Astrocyte of the spinal cord (primary cell): ENCODE measurements at regions not wholly inside any gene's neighbourhood (a gene's known extent, or its start where the extent isn't known, plus 50 kb on each side); places are given as distances from the start of the nearest gene placed in this dataset.

Source experiments
- DNase-seq: peaks from one replicate; pipeline ENCODE4 v3.0.0; 2011; ENCODE audit warnings: low read depth, low spot score
- H3K4me3 ChIP-seq: 2 replicates; pipeline ENCODE4 v1.5.1; 2011; ENCODE audit warnings: low read depth, mild to moderate bottlenecking, low read length, moderate library complexity
- CTCF ChIP-seq: IDR thresholded peaks from 2 replicates; pipeline ENCODE4 v1.5.1; 2012; ENCODE audit warnings: low read depth, mild to moderate bottlenecking, low read length, inconsistent platforms
- in situ Hi-C: cut with HindIII; loops from 2 replicates; pipeline ENCODE4 v1.10.0; 2017; ENCODE audit warnings: low sequenced_read_pairs

GRCh38 chr4:26261405-26261804 is 59.4 kb upstream of the RBPJ start:
- no peak for DNase-seq
- in situ Hi-C loops, result no loop called here
- no peak overlapping the region for H3K4me3 ChIP-seq
- no peak for TF ChIP-seq CTCF

GRCh38 chr4:26263165-26263564 is 57.6 kb upstream of the RBPJ start:
- no peak overlapping the region for H3K4me3 ChIP-seq
- in situ Hi-C loops, result no loop called here
- no peak for DNase-seq
- no peak for TF ChIP-seq CTCF

- no peak for DNase-seq
- in situ Hi-C loops, result no loop called here
- no peak overlapping the region for H3K4me3 ChIP-seq
- TF ChIP-seq CTCF, result no peak
These were observed 56.7 kb upstream of the RBPJ start for GRCh38 chr4:26264109-26264508.

GRCh38 chr4:26267087-26267486 is 53.7 kb upstream of the RBPJ start:
- TF ChIP-seq CTCF, result no peak
- H3K4me3 ChIP-seq, result no peak overlapping the region
- in situ Hi-C loops, result no loop called here
- no peak for DNase-seq

- in situ Hi-C loops, result no loop called here
- no peak overlapping the region for H3K4me3 ChIP-seq
- DNase-seq, result no peak
- no peak for TF ChIP-seq CTCF
These were observed 52.6 kb upstream of the RBPJ start for GRCh38 chr4:26268246-26268645.

GRCh38 chr4:26269038-26269437 is 51.8 kb upstream of the RBPJ start:
- in situ Hi-C loops, result no loop called here
- no peak for TF ChIP-seq CTCF
- H3K4me3 ChIP-seq, result no peak overlapping the region
- no peak for DNase-seq
